Tibial nerve (tissue), 4 donors: ENCODE measurements at regions not wholly inside any gene's neighbourhood (a gene's known extent, or its start where the extent isn't known, plus 50 kb on each side); places are given as distances from the start of the nearest gene placed in this dataset.

ENCODE experiments used
- CTCF ChIP-seq, 5 experiments: fragments of 200-600 bp in 3 of 5; fragments of 450-650 bp in 2 of 5; sonication (generic) in 3 of 5; IDR thresholded peaks; one replicate each; pipeline ENCODE4 v1.5.1; 2016 to 2019; ENCODE audit warnings: antibody characterized with exemption in 5 of 5, mild to moderate bottlenecking in 3 of 5, moderate library complexity in 2 of 5
- EP300 ChIP-seq, 2 donors: sonication (generic); formaldehyde crosslinking; IDR thresholded peaks; one replicate each; pipeline ENCODE4 v1.6.1; 2017; ENCODE audit warnings: antibody characterized with exemption in 2 of 2, mild to moderate bottlenecking in 1 of 2
- POLR2A ChIP-seq, 2 donors: fragments of 450-650 bp; IDR thresholded peaks; one replicate each; pipeline ENCODE4 v1.6.1; 2017; ENCODE audit warnings: antibody characterized with exemption in 2 of 2, mild to moderate bottlenecking in 2 of 2, moderate library complexity in 2 of 2

- TF ChIP-seq CTCF (IDR thresholded peaks at IDR 0.05) (no peak), POLR2A (IDR thresholded peaks at IDR 0.05) (no peak), EP300 (IDR thresholded peaks at IDR 0.05) (no peak)
Measured at GRCh38 chr6:81262656-81263055, 489.8 kb downstream of the TENT5A start.
